Calu3 (cell line): ENCODE measurements at regions not wholly inside any gene's neighbourhood (a gene's known extent, or its start where the extent isn't known, plus 50 kb on each side); places are given as distances from the start of the nearest gene placed in this dataset.

Experiments used
- BruUV-seq: library from RNA; stranded (reverse); fragments of 400-500 nt; replicated peaks from 2 replicates; lab custom pipeline; 2021; lab: Mats Ljungman, UMichigan
- CTCF ChIA-PET: fragments of 300-600 bp; sonication (Branson Sonifier 250); formaldehyde crosslinking; loops from one replicate; lab custom pipeline; 2022; ENCODE audit warnings: antibody characterized with exemption; lab: Charles Lee
- DNase-seq: peaks from one replicate; pipeline ENCODE4 v3.0.0; 2022
- H3K27ac Mint-ChIP-seq: one replicate; pipeline ENCODE4 v1.8.0; 2022; ENCODE audit warnings: mixed read lengths; ENCODE audit not compliant: unreplicated experiment
- H3K27me3 Mint-ChIP-seq: one replicate; pipeline ENCODE4 v1.8.0; 2022; ENCODE audit warnings: mixed read lengths; ENCODE audit not compliant: unreplicated experiment
- H3K36me3 Mint-ChIP-seq: one replicate; pipeline ENCODE4 v1.8.0; 2022; ENCODE audit warnings: mild to moderate bottlenecking, moderate library complexity, mixed read lengths; ENCODE audit not compliant: insufficient read depth, unreplicated experiment
- H3K4me1 Mint-ChIP-seq: one replicate; pipeline ENCODE4 v1.8.0; 2022; ENCODE audit warnings: mild to moderate bottlenecking, low read depth, mixed read lengths; ENCODE audit not compliant: unreplicated experiment
- H3K4me3 Mint-ChIP-seq: one replicate; pipeline ENCODE4 v1.8.0; 2022; ENCODE audit warnings: mild to moderate bottlenecking, low read depth, moderate library complexity, mixed read lengths; ENCODE audit not compliant: unreplicated experiment
- H3K9me3 Mint-ChIP-seq: one replicate; pipeline ENCODE4 v1.8.0; 2022; ENCODE audit warnings: low read depth, mixed read lengths; ENCODE audit not compliant: unreplicated experiment
- CTCF ChIP-seq: fragments of 200-600 bp; IDR thresholded peaks from one replicate; pipeline ENCODE4 v1.8.0; 2022; ENCODE audit warnings: antibody characterized with exemption; ENCODE audit not compliant: unreplicated experiment
- intact Hi-C: fragments of 100-400 bp; cut with micrococcal nuclease; formaldehyde crosslinking; loops from one replicate; pipeline ENCODE4 v1.10.0; 2022; ENCODE audit not compliant: unreplicated experiment

GRCh38 chr2:123035541-123035940 lies 989.5 kb upstream of the CNTNAP5 start:
- H3K27ac Mint-ChIP-seq, result no peak overlapping the region
- H3K9me3 Mint-ChIP-seq, result peaks cover 21% of the 10 kb centered on the region
- no peaks in the 10 kb centered on the region for H3K4me1 Mint-ChIP-seq
- H3K4me3 Mint-ChIP-seq, result no peak overlapping the region
- H3K36me3 Mint-ChIP-seq, result no peaks in the 10 kb centered on the region
- CTCF ChIA-PET, result no interaction called here
- DNase-seq, result no peak
- TF ChIP-seq CTCF, result no peak
- intact Hi-C loops, result no loop called here
- no TSS peak for BruUV-seq
- no peaks in the 10 kb centered on the region for H3K27me3 Mint-ChIP-seq

- no peak overlapping the region for H3K4me3 Mint-ChIP-seq
- no peaks in the 10 kb centered on the region for H3K36me3 Mint-ChIP-seq
- H3K4me1 Mint-ChIP-seq, result no peaks in the 10 kb centered on the region
- intact Hi-C loops, result no loop called here
- no peak for DNase-seq
- no peaks in the 10 kb centered on the region for H3K27me3 Mint-ChIP-seq
- BruUV-seq, result no TSS peak
- H3K9me3 Mint-ChIP-seq, result peaks cover 21% of the 10 kb centered on the region
- no peak overlapping the region for H3K27ac Mint-ChIP-seq
- CTCF ChIA-PET, result no interaction called here
- no peak for TF ChIP-seq CTCF
Measured at GRCh38 chr2:123036300-123036699, 988.8 kb upstream of the CNTNAP5 start.

GRCh38 chr2:123040506-123040905 lies 984.6 kb upstream of the CNTNAP5 start:
- H3K4me3 Mint-ChIP-seq, result no peak overlapping the region
- CTCF ChIA-PET, result no interaction called here
- H3K36me3 Mint-ChIP-seq, result no peaks in the 10 kb centered on the region
- no peaks in the 10 kb centered on the region for H3K4me1 Mint-ChIP-seq
- no peaks in the 10 kb centered on the region for H3K27me3 Mint-ChIP-seq
- TF ChIP-seq CTCF, result no peak
- no TSS peak for BruUV-seq
- no peak for DNase-seq
- H3K27ac Mint-ChIP-seq, result no peak overlapping the region
- peaks cover 10% of the 10 kb centered on the region for H3K9me3 Mint-ChIP-seq
- intact Hi-C loops, result no loop called here

GRCh38 chr2:123043458-123043857 lies 981.6 kb upstream of the CNTNAP5 start:
- no peak for TF ChIP-seq CTCF
- intact Hi-C loops, result no loop called here
- CTCF ChIA-PET, result no interaction called here
- Mint-ChIP-seq H3K27me3 (no peaks in the 10 kb centered on the region), H3K4me1 (no peaks in the 10 kb centered on the region), H3K27ac (no peak overlapping the region), H3K36me3 (no peaks in the 10 kb centered on the region), H3K4me3 (no peak overlapping the region), H3K9me3 (peaks cover 6% of the 10 kb centered on the region)
- no TSS peak for BruUV-seq
- no peak for DNase-seq
